8988T (cell line): ENCODE measurements at regions not wholly inside any gene's neighbourhood (a gene's known extent, or its start where the extent isn't known, plus 50 kb on each side); places are given as distances from the start of the nearest gene placed in this dataset.
"Not testable (repeated sequence)": the region's sequence is repeated elsewhere in the genome, so short reads cannot be mapped to it uniquely, and the experiment has no call there.

ENCODE experiments used
- DNase-seq: peaks from one replicate; pipeline ENCODE4 v3.0.0; 2011

DNA sequence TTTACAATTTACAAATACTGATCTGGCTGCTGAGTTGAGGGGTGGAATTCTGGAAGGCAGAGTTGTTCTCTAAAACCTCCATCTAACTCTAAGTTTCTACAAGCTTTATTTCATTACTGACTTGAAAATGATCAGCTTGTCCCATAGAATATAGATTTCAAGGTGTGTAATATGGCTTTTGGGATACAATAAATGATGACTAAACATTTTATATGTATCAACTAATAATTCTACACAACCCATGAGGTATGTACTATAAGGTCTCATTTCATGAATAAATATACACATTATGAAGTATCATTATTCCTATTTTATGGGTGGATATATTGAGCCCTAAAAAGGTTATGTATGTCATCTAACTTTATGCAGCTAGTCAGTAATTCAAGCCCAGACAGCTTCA is 1214.3 kb upstream of the SORCS1 start:
- no peak for DNase-seq

DNA sequence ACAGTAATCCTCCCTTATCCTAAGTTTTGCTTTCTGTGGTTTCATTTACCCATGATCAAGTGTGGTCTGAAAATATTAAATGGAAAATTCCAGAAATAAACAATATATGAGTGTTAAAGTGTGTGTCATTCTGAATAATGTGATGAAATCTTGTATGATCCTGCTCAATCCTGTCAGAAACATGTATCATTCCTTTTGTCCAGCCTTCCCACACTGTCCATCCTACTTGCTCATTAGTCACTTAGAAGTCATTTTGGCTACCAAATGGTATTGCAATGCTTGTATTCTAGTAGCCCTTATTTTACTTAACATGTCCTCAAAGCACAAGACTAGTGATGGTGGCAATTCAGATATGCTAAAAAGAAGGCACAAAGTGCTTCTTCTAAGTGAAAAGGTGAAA is 1211.2 kb upstream of the SORCS1 start:
- no peak for DNase-seq

DNA sequence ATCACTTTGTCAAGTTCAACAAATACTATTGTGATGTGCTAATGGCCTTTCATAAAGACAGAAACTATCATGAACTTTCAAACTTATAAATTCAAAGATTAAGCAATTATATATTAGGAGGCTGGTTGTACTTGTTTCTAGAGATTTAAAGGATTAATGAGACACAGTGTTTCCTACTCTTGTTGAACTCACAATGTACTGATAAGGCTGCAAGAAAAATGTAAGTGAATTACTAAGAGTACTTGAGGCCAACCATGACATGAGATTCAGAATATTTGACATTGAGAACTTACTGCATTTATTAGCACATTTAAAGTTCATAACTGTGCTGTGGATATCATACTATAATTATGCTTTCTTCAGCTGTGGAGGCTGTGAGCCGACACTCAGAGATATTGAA is 1210.5 kb upstream of the SORCS1 start:
- no peak for DNase-seq

DNA sequence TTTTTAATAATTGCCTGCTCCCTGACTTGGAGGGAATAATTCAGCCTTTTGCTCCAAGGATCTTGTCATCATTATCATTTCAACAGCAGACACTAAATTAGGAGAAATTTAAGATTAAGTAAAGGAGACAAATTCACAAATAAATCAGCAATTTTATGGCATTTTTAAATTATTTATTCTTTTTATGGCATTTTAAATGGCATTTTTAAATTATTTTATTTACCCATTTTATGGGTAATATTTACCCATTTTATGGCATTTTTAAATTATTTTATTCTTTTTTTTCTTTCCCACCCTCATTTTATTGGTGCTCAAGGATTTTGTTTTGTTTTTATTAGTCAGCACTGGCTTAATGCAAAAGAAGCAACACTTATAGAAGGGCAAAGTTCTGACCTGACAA is 1201.0 kb upstream of the SORCS1 start:
- no peak for DNase-seq

DNA sequence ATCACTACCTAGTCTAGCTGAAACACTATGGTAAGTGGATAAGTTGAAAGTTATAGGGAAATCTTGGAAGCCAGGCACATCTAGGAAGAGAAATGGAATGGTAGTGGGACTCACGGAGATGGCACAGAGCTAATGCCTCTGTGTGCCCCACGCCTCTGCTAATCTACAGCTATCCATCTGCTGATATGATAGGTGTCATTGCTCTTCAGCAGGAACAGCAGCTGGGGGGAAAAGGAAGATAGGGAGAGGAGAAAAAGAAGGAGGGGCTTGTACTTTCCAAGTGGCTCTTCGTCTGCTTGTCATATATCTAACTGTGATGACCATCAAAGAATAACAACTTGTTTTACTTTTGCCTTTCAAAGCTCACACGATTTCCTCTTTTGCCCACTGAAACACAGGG is 1199.1 kb upstream of the SORCS1 start:
- no peak for DNase-seq

DNA sequence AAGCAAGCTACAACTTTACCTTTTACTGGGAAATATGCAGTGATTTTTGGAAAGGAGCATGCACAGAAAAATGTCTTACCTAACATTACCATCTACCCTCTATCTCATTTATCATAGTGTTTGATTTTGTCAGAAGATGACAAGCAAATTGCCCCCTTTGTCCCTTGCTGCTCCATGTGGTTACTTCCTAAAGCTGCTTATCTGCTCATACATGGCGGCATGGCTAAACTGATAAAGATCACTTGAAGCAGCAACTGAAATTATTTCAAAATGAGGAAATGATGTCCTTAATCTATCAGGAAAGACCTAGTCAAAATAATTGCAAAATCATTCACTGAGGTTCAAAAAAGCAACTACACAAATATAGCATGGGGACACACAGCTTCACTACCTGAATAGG is 1198.5 kb upstream of the SORCS1 start:
- no peak for DNase-seq

DNA sequence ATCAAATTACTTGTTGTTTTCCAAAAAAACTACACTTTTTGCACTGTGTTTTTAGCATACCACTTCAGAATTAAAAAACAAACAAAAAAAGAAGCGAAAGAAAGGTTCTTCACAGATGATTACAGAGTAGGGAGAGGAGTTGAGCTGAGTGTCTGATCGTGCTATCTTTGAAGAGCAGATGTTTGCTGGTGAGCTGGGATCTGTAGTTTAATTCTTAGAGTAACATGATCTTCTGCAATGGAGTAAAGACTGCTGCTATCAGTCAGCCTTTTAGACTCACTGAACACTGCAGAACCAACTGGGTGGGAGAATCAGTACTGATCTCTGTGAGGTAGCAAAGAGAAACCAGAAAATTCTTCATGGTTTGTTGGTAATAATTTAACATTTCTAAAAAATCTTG is 1197.8 kb upstream of the SORCS1 start:
- no peak for DNase-seq

DNA sequence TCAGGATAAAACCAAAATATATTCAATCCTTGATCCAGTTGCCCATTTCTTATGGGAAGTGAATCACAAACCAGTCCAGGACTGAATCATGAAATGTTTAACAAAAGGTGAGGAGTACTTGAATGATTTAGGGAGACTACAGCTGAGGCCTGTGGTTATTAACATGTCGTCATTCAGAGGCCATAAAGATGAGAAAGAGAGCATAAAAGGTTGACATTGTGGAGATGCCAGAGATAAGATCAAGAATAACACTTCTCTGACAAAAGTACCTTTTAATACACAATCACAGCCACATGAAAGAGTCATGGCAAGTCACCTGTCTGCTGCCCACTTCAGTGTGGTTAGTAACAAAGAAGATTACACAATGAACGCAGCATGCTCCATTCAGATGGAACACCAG is 1195.7 kb upstream of the SORCS1 start:
- no peak for DNase-seq

DNA sequence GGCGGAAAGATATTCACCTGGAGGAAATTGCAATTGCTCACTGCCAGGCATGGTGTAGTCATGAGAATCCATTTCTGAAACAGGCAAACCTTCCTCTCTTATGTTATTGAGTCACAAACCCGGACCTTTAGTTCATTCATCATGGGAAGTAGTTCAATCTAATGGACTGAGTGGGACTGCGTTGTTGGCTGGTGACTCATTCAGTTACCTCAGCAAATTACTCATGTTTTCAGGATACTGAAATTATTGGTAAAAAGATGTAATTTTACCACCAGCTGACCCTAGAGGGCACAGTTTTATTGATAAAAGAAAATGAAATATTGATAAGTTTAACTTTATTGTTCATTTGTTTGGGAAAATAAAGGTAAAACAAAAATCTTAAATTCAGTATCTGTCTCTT is 1194.4 kb upstream of the SORCS1 start:
- DNase-seq: peak; percentile 37

DNA sequence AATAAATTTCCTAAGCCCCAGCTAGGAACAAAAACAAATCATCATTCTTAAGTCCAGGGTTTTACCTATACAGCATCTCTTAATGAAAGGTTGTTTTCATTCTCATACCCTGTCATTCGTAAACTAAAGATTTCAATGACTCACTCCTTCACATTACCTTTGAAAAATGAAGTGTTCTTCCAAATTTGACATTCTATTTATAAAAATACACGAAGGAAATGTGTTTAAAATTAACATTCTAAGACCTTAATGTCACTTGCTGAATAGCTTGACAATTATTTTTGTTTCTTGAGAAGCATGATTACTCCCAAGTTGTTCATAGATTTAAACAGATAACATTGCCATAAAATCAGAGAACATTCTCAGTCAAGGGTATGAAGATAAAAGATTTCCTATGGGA is 1188.3 kb upstream of the SORCS1 start:
- DNase-seq: no peak

DNA sequence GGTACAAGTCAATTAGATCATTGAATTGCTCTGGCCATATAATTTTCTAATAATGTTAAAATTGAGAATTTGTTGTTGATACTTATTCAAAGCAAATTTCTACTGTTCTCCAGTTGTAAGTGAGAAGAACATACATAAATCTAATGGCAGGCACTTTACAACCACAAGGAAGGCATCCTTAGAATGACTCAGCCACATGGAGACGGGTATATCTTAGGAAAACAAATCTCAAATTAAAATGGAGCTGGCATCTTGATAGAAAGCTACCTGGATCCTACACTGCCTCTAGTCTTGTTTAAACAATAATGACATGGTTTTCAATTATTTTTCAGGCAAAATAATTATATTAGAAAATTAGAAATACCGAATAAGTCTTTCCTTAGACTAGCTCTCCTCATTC is 1183.7 kb upstream of the SORCS1 start:
- DNase-seq: no peak

DNA sequence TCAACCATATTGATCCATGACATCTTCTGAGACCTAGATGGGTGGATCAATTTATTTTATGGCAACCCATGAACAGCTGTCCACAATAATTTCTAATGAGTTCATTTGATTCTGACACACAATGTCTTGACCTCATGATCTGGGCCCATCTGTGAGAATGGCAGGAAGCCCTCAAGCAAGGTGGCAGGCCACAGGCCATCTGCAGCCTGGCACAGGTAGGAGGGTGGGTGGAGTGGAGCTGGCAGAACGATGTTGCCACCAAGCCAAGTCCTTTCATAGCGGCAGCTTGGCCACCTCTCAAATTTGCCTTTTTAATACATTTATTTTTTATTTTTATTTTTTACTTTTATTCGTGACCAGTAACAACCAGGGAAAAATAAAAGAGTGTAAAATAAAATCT is 1181.6 kb upstream of the SORCS1 start:
- no peak for DNase-seq

DNA sequence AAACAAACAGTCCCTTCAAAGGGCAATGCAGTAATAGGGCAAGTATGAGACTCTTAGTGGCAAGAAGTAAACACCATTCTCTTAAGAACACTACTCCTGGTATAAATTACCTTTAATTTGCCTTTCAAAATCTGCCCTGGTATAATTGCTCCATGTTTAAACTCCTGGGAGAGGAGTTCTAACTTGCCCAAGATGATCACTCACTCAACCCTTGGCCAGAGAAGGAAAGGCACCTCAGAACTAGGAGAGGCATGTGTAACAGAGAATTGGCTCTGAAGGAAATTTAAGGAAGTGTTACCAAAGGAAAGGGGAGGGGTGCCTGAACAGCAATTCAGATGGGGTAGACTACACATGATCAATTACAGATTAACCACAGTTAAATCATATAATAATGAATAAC is 1173.6 kb upstream of the SORCS1 start:
- no peak for DNase-seq

DNA sequence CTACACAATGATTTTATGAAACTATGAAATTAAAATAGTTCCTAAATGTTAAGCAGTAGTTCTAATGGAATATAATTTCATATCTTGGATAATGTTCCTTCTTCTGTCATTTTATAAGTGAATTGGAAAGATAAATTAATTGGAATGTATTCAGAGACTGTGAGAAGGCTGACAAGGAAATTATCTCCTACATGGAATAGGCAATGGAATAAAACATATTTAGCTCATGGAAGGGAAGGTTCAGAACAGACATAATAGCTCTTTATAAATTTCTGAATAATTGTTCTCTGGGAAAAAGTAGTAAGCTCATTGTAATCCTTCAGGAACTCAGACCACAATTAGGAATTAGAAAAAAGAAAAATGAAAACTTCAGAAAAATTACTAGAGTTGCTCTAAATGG is 1172.3 kb upstream of the SORCS1 start:
- DNase-seq: no peak

DNA sequence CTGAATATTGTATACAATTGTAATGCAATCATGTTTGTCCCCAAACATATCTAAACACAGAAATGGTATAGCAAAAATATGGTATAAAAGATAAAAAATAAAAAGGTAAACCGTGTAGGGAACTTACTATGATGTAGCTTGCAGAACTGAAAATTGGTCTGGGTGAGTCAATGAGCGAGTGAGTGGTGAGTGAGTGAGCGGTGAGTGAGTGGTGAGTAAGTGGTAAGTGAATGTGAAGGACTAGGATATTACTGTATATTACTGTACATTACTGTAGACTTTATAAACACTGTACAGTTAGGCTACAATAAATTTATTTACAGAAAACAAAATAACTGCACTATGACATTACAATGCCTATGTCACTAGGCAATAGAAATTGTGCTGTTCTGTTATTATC is 1163.2 kb upstream of the SORCS1 start:
- DNase-seq: no peak

DNA sequence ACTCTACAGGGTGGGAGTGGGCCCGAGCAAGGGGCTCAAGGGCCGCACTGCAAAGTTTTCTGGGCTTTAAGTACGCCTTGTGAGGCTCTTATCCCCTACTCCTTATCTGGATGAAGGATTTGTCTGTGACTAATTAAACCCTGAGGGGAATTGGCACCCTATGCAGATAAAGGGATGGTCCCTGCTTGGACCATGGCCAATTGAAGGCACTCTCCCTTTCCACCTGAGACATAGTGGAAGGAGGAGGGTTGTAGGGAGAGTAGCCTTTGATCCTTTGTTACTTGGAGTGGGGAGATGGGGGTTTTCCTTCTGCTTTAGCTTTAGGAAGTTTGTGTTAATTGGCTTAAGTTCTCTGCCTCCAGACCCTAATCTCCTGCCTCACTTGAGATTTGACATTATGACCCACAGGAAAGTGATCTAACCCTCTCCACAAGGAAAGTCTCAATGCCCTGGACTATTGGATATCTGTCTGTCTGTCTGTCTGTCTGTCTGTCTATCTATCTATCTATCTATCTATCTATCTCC is 1158.8 kb upstream of the SORCS1 start:
- DNase-seq: no peak

DNA sequence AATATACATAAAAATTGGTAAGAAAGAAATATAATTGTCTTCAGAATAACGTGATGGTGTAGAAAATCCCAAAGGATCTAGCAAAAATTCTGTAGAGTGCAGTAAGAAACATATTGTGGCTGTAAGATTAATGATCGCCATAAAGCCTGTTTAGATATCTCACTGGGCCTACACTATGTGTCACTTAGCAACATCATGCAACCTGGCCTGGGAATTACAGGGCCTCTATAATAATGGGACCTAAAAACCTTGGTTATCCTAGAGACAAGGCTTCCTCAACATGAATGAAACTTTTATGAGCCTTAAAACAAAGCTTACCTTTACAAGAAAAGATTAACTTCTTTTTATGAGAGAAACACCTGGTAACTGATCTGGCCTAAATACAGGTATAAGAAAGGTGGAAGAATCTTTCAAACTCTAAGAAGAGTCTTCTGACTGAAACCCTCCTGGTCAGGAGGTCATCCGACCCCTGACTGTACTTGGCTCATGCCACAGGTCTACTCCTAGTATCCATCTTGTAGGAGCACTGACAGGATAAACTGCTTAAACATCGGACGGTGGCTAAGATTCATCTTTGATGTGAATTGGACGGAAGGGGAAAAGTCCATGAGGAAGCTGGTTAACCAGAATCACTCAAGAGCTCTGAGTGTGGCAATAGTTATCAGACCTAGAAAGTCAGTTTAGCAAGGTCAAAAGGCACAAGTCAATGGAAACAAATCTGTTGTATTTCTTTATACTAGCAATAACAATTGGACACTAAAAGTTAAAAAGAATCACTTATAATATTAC is 1155.1 kb upstream of the SORCS1 start:
- DNase-seq: no peak

DNA sequence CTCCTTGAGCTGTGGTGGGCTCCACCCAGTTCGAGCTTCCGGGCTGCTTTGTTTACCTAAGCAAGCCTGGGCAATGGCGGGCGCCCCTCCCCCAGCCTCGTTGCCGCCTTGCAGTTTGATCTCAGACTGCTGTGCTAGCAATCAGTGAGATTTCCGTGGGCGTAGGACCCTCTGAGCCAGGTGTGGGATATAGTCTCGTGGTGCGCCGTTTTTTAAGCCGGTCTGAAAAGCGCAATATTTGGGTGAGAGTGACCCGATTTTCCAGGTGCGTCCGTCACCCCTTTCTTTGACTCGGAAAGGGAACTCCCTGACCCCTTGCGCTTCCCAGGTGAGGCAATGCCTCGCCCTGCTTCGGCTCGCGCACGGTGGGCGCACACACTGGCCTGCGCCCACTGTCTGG is 1151.1 kb upstream of the SORCS1 start:
- not testable (repeated sequence) for DNase-seq

DNA sequence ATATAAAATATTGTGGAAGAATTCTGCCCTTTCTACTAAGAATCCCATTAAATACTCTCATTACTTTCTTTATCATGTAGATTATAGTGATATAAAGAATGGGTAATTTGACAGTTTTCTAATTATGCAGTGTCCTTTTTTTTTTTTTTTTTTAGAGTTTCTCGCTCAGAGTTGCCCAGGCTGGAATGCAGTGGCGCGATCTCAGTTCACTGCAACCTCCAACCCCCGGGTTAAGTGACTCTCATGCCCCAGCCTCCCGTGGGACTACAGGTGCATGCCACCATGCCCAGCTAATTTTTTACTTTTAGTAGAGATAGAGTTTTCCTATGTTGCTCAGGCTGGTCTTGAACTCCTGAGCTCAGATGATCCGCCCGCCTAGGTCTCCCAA is 1143.4 kb upstream of the SORCS1 start:
- no peak for DNase-seq

DNA sequence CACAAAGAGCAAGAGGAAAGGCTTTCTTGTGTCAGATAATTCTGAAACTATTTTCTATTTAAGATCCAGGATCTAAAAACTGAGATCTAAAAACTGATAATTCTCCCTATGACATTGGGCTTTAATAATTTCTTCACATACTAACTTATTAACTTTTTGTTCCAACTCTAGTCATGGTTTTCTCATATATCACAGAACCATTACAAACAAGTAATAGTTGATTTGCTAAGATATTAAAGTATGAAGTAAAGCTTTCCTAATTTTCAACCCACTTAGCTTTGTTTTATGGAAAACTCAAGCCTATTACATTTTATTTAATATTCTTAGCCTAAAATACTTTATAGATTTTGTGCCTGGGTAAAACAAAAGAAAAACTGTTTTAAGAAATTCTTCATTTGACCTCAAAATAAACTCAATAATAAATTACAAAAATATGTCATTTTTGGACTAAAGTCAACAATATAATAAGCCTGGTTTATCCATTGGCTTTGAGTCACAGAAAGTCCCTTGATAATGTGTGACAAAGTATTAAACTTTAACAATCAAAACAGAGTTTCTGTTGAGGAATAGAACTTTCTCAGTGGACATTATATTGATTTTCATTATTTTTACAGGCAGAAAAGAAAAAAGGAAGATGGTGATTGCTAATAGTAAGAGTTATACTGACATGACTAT is 1142.9 kb upstream of the SORCS1 start:
- no peak for DNase-seq

DNA sequence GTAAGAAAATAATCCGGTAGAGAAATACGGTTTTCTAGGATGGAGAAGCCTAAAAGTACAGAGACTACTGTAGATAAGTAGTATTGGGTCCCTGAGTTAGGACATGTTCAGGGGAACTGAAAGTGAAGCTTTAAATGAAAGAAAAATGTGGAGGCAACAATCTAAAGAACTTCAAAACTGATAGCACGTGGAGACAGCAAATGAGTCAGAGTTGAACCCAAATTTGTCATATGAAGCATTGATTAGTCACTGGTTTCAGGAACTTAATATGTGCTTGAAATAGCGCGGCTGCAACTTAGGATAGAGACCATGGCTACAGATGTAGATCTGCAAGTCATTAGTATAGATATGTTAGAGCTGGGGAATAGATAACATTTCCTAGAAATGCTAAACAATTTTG is 1138.6 kb upstream of the SORCS1 start:
- DNase-seq: no peak

DNA sequence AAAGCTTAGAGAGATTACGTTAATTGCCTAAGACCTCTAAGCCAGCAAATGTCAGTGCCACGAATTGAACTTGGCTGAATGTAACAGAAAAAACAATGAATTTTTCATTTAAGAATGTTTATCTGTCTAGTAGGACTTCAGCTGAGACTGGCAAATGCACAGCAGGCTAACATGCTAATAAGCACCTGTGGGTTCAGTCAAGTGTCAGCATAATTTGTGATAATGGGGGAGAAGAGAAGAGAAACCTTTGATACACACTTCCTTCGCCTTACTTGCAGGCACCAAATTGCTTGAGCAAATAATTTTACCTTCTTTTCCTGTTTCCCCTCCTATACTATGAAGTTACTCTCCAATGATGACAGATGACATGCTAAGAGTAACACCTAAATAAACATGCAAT is 1136.5 kb upstream of the SORCS1 start:
- DNase-seq: no peak

DNA sequence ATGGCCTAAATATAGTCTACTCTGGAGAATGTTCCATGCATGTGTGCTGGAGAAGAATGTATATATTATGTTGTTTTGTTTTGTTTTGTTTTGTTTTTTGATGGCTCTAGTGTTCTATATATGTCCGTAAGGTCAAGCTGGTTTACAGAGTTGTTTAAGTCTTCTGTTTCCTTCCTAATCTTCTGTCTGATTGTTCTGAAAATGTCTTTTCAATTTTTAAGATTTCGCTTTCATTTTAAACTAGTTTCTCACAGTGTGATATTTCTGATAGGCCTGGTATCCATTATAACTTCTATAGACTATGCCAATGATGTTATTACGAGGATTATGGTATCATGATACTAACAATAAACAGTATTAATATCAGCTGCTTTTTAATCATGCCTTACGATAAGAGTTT is 1126.3 kb upstream of the SORCS1 start:
- no peak for DNase-seq

DNA sequence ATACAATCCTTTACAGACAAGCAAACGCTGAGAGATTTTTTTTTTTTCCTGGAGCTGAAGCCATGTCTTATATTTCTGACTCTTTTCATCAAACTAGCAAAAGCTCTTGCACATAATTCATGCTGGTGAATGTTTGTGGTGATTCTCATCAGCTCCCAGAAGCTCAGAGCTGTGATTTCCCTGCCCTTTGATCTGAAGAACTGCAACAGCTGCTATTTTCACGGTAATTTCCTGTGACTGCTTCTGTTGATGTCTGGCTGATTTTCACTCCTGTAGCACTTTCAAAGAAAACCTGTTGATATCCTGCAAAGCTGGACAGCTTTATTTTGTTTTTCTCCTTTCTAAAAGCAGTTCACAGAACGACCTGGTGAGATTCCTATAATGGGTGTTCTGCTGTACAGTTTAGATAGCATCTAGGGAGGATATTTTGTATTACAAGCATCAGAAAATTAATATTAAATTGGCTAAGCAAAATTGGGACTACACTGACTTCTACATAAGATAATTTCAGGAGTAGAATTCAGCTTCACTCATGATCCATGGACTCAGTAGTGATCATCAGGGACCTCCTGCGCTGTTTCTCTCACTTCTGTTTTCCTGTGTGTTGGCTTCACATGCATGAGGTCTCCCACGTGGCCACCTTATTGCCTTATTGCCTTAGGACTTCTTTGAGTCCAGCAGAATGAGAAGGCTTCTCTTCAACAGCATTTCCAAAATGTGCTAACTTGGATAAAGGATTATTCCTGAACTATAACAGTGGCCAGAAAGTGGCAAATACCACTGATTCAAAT is 1111.6 kb upstream of the SORCS1 start:
- DNase-seq: no peak
